SH-SY5Y (cell line): ENCODE measurements at regions not wholly inside any gene's neighbourhood (a gene's known extent, or its start where the extent isn't known, plus 50 kb on each side); places are given as distances from the start of the nearest gene placed in this dataset.

Experiments used
- GATA2 ChIP-seq: IDR thresholded peaks from 2 replicates; pipeline ENCODE4 v1.6.1; 2011; ENCODE audit warnings: mild to moderate bottlenecking, low read depth, low read length
- GATA3 ChIP-seq: IDR thresholded peaks from 2 replicates; pipeline ENCODE4 v1.6.1; 2011; ENCODE audit warnings: low read depth, mild to moderate bottlenecking, low read length, moderate library complexity

DNA sequence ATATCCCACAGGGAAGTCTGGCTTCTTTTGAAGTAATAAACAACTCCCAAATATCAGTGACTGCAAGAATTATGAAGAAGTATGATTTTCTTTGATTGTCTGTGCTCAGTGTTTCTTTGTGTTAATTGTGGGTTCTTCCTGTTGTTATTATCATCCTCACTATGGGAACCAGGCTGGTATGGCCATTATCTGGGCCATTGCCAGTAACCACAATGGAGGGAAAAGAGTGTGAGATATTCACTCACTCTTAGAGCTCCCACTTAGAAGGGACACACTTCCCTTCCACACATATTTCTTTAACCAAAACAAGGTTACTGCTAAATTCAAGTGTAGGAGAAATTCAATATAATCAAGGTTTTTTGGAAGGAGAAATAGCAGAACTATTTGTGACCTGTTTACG is 503.7 kb downstream of the SLC6A15 start:
- TF ChIP-seq GATA2 (no peak), GATA3 (no peak)
